ENCODE measurements at regions not wholly inside any gene's neighbourhood (a gene's known extent, or its start where the extent isn't known, plus 50 kb on each side); places are given as distances from the start of the nearest gene placed in this dataset.
A peak's percentile ranks its signal among the peaks of the same experiment; 100 is the strongest.

DNA sequence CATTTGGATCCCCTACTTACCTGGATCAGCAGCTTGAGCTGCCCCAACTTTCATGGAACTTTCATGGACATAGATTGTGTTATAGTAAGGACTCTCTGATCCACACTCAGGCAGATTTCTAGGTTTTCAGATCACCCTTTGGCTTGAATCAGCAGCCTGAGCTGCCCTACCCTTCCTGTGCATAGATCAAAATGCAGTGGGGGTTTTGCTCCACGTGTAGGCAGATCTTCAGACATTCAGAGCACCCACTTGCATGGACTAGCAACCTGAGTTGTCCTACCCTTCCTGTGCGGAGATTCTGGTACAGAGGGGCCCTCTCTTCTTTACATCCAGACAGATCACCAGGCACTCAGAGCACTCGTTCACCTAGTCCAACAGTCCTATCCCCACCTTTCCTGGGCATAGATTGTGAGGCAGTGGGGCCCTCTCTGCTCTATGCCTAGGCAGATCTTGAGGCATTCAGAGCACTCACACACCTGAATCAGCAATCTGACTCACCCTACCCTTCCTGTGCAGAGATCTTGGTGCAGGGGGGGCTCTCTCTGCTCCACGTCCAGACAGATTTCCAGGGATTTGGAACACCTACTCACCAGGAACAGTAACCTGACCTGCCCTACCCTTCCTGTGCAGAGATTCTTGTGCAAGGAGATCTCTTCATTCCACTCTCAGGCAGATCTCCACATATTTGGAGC is 705.2 kb upstream of the NRSN1 start:
- intact Hi-C loops (cut with DNase I) = no loop called here
- Histone ChIP-seq H3K27ac (ENCODE audit: low read length) (no peak overlapping the region), H3K27me3 (ENCODE audit: control insufficient read depth, insufficient read depth) (no peaks in the 10 kb centered on the region), H3K4me1 (ENCODE audit: control insufficient read depth, insufficient read depth, low read length) (no peaks in the 10 kb centered on the region), H3K9me3 (ENCODE audit: control insufficient read depth, low read length) (no peaks in the 10 kb centered on the region), H3K4me3 (ENCODE audit: low read length) (no peak overlapping the region)
- no peak for ATAC-seq
- no peak for DNase-seq
- 92% methylated on average over 4 of the region's 4 CpGs for WGBS

DNA sequence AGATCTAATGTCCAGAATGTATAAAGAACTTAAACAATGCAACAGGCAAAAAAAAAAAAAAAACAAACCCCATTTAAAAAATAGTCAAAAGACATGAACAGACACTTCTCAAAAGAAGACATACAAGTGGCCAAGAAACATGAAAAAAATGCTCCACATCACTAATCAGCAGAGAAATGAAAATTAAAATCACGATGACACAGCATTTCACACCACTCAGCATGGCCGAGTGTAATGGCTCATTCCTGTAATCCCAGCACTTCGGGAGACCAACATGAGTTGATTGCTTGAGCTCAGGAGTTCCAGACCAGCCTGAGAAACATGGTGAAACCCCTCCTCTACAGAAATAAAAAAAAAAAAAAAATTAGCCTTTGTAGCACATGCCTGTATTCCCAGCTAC is 701.4 kb upstream of the NRSN1 start:
- Histone ChIP-seq H3K9me3 (ENCODE audit: control insufficient read depth, low read length) (no peaks in the 10 kb centered on the region), H3K4me3 (ENCODE audit: low read length) (no peak overlapping the region), H3K27ac (ENCODE audit: low read length) (no peak overlapping the region), H3K27me3 (ENCODE audit: control insufficient read depth, insufficient read depth) (no peaks in the 10 kb centered on the region), H3K4me1 (ENCODE audit: control insufficient read depth, insufficient read depth, low read length) (no peaks in the 10 kb centered on the region)
- WGBS = 90% methylated on average over 3 of the region's 3 CpGs
- DNase-seq = no peak
- no peak for ATAC-seq
- intact Hi-C loops (cut with DNase I) = no loop called here

DNA sequence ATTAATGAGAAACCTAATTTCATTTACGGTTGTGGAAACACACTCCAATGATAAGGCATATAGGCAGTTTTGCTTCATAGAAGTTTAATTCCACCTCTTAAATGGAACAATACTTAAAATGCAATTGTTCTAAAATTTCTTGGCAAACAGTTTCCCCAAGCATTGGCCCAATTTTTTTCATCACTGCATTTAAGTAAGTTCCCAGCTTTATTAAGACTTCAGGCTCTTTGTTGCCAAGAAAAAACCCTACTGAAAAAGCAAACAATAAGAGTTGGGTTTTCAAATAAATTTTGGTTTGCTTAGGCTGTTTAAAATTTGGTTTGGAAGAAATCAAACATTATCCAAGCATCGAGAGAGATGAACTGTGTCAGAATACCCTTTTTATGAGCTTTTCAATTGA is 690.9 kb upstream of the NRSN1 start:
- H3K4me1 ChIP-seq (ENCODE audit: control insufficient read depth, insufficient read depth, low read length) = no peaks in the 10 kb centered on the region
- intact Hi-C loops (cut with DNase I) = no loop called here
- no peaks in the 10 kb centered on the region for H3K27me3 ChIP-seq (ENCODE audit: control insufficient read depth, insufficient read depth)
- WGBS = 63% methylated on average over 2 of the region's 2 CpGs
- H3K27ac ChIP-seq (ENCODE audit: low read length) = no peak overlapping the region
- ATAC-seq = no peak
- no peaks in the 10 kb centered on the region for H3K9me3 ChIP-seq (ENCODE audit: control insufficient read depth, low read length)
- H3K4me3 ChIP-seq (ENCODE audit: low read length) = no peak overlapping the region
- no peak for DNase-seq

- Histone ChIP-seq H3K27me3 (ENCODE audit: control insufficient read depth, insufficient read depth) (no peaks in the 10 kb centered on the region), H3K27ac (ENCODE audit: low read length) (no peak overlapping the region), H3K4me3 (ENCODE audit: low read length) (no peak overlapping the region), H3K4me1 (ENCODE audit: control insufficient read depth, insufficient read depth, low read length) (no peaks in the 10 kb centered on the region), H3K9me3 (ENCODE audit: control insufficient read depth, low read length) (no peaks in the 10 kb centered on the region)
- DNase-seq (no peak), ATAC-seq (no peak)
- WGBS = 96% methylated on average over 1 of the region's 1 CpG
- intact Hi-C loops (cut with DNase I) = no loop called here
These were observed 690.2 kb upstream of the NRSN1 start for GRCh38 chr6:23435798-23436197.

- Histone ChIP-seq H3K4me3 (ENCODE audit: low read length) (no peak overlapping the region), H3K27ac (ENCODE audit: low read length) (no peak overlapping the region), H3K27me3 (ENCODE audit: control insufficient read depth, insufficient read depth) (no peaks in the 10 kb centered on the region), H3K9me3 (ENCODE audit: control insufficient read depth, low read length) (no peaks in the 10 kb centered on the region), H3K4me1 (ENCODE audit: control insufficient read depth, insufficient read depth, low read length) (no peaks in the 10 kb centered on the region)
- ATAC-seq (no peak), DNase-seq (no peak)
- intact Hi-C loops (cut with DNase I) = no loop called here
- 89% methylated on average over 3 of the region's 3 CpGs for WGBS
These were observed 684.1 kb upstream of the NRSN1 start for GRCh38 chr6:23441808-23442461.

- H3K27ac ChIP-seq (ENCODE audit: low read length) = no peak overlapping the region
- DNase-seq (peak in 1 of 3 donors; percentile 19), ATAC-seq (peak; percentile 83 to 89)
- intact Hi-C loops (cut with DNase I) = no loop called here
- no peaks in the 10 kb centered on the region for H3K27me3 ChIP-seq (ENCODE audit: control insufficient read depth, insufficient read depth)
- no peak overlapping the region for H3K4me3 ChIP-seq (ENCODE audit: low read length)
- 37% methylated on average over 5 of the region's 5 CpGs for WGBS
- H3K9me3 ChIP-seq (ENCODE audit: control insufficient read depth, low read length) = no peaks in the 10 kb centered on the region
- no peaks in the 10 kb centered on the region for H3K4me1 ChIP-seq (ENCODE audit: control insufficient read depth, insufficient read depth, low read length)
These were observed 680.8 kb upstream of the NRSN1 start for GRCh38 chr6:23445157-23445710.

- 35% methylated on average over 4 of the region's 4 CpGs for WGBS
- H3K4me3 ChIP-seq (ENCODE audit: low read length) = no peak overlapping the region
- ATAC-seq (peak; percentile 68 to 78), DNase-seq (no peak)
- intact Hi-C loops (cut with DNase I) = no loop called here
- no peaks in the 10 kb centered on the region for H3K9me3 ChIP-seq (ENCODE audit: control insufficient read depth, low read length)
- no peaks in the 10 kb centered on the region for H3K27me3 ChIP-seq (ENCODE audit: control insufficient read depth, insufficient read depth)
- H3K4me1 ChIP-seq (ENCODE audit: control insufficient read depth, insufficient read depth, low read length) = no peaks in the 10 kb centered on the region
- no peak overlapping the region for H3K27ac ChIP-seq (ENCODE audit: low read length)
These were observed 679.5 kb upstream of the NRSN1 start for GRCh38 chr6:23446469-23446967.

GRCh38 chr6:23447731-23448130 is 678.3 kb upstream of the NRSN1 start:
- H3K4me3 ChIP-seq (ENCODE audit: low read length) = no peak overlapping the region
- no peak for ATAC-seq
- no peaks in the 10 kb centered on the region for H3K4me1 ChIP-seq (ENCODE audit: control insufficient read depth, insufficient read depth, low read length)
- no peaks in the 10 kb centered on the region for H3K9me3 ChIP-seq (ENCODE audit: control insufficient read depth, low read length)
- no peaks in the 10 kb centered on the region for H3K27me3 ChIP-seq (ENCODE audit: control insufficient read depth, insufficient read depth)
- no peak overlapping the region for H3K27ac ChIP-seq (ENCODE audit: low read length)
- intact Hi-C loops (cut with DNase I) = no loop called here
- no peak for DNase-seq

- ATAC-seq = no peak
- 95% methylated on average over 2 of the region's 2 CpGs for WGBS
- no peak for DNase-seq
- H3K9me3 ChIP-seq (ENCODE audit: control insufficient read depth, low read length) = no peaks in the 10 kb centered on the region
- intact Hi-C loops (cut with DNase I) = no loop called here
- no peak overlapping the region for H3K4me3 ChIP-seq (ENCODE audit: low read length)
- H3K27ac ChIP-seq (ENCODE audit: low read length) = no peak overlapping the region
- H3K4me1 ChIP-seq (ENCODE audit: control insufficient read depth, insufficient read depth, low read length) = no peaks in the 10 kb centered on the region
- no peaks in the 10 kb centered on the region for H3K27me3 ChIP-seq (ENCODE audit: control insufficient read depth, insufficient read depth)
These were observed 677.7 kb upstream of the NRSN1 start for GRCh38 chr6:23448281-23448680.

- no peak overlapping the region for H3K4me3 ChIP-seq (ENCODE audit: low read length)
- DNase-seq (no peak), ATAC-seq (no peak)
- WGBS = 54% methylated on average over 5 of the region's 5 CpGs
- no peaks in the 10 kb centered on the region for H3K27me3 ChIP-seq (ENCODE audit: control insufficient read depth, insufficient read depth)
- H3K4me1 ChIP-seq (ENCODE audit: control insufficient read depth, insufficient read depth, low read length) = no peaks in the 10 kb centered on the region
- no peaks in the 10 kb centered on the region for H3K9me3 ChIP-seq (ENCODE audit: control insufficient read depth, low read length)
- H3K27ac ChIP-seq (ENCODE audit: low read length) = no peak overlapping the region
- intact Hi-C loops (cut with DNase I) = no loop called here
These were observed 671.7 kb upstream of the NRSN1 start for GRCh38 chr6:23454080-23454976.

- no peaks in the 10 kb centered on the region for H3K4me1 ChIP-seq (ENCODE audit: control insufficient read depth, insufficient read depth, low read length)
- no peaks in the 10 kb centered on the region for H3K27me3 ChIP-seq (ENCODE audit: control insufficient read depth, insufficient read depth)
- no peak overlapping the region for H3K27ac ChIP-seq (ENCODE audit: low read length)
- ATAC-seq (no peak), DNase-seq (no peak)
- WGBS = 90% methylated on average over 2 of the region's 2 CpGs
- H3K4me3 ChIP-seq (ENCODE audit: low read length) = no peak overlapping the region
- H3K9me3 ChIP-seq (ENCODE audit: control insufficient read depth, low read length) = no peaks in the 10 kb centered on the region
- intact Hi-C loops (cut with DNase I) = no loop called here
These were observed 670.3 kb upstream of the NRSN1 start for GRCh38 chr6:23455754-23456153.

All from right cardiac atrium (tissue), 5 donors.